22Rv1 (cell line): ENCODE measurements at regions not wholly inside any gene's neighbourhood (a gene's known extent, or its start where the extent isn't known, plus 50 kb on each side); places are given as distances from the start of the nearest gene placed in this dataset.

Experiments used
- CTCF ChIP-seq: fragments of 450-650 bp; IDR thresholded peaks from 2 replicates; pipeline ENCODE4 v1.5.1; 2017; ENCODE audit warnings: mild to moderate bottlenecking
- ZFX ChIP-seq: fragments of 450-650 bp; IDR thresholded peaks from 2 replicates; pipeline ENCODE4 v1.6.1; 2017; ENCODE audit warnings: antibody characterized with exemption, borderline replicate concordance

GRCh38 chr2:34851804-34852203 lies 1252.7 kb upstream of the FAM98A start:
- TF ChIP-seq CTCF (no peak), ZFX (no peak)
